Glomerular visceral epithelial cell (primary cell): ENCODE measurements at regions not wholly inside any gene's neighbourhood (a gene's known extent, or its start where the extent isn't known, plus 50 kb on each side); places are given as distances from the start of the nearest gene placed in this dataset.

ENCODE experiments used
- DNase-seq: peaks from one replicate; pipeline ENCODE4 v3.0.0-alpha.2; 2016; ENCODE audit errors: extremely low spot score

- DNase-seq = no peak
Measured at GRCh38 chr5:155068616-155069100, 55.1 kb downstream of the KIF4B start.

DNA sequence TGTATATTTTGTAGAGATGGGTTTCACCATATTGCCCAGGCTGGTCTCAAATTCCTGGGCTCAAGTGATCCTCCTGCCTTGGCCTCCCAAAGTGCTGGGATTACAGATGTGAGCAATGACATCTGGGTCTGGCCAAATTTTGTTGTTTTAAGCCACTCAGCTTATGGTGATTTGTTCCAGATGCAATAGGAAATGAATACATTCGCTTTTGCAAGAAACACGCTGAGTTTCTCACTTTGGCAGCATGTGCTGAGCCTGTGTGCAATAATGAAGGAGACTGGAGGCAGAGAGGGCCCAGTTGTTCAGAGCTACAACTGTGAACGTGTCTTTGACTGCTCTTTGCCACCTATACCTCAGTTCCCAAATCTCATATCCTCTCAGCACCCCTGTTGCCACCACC, 56.4 kb downstream of the KIF4B start:
- DNase-seq = no peak

DNA sequence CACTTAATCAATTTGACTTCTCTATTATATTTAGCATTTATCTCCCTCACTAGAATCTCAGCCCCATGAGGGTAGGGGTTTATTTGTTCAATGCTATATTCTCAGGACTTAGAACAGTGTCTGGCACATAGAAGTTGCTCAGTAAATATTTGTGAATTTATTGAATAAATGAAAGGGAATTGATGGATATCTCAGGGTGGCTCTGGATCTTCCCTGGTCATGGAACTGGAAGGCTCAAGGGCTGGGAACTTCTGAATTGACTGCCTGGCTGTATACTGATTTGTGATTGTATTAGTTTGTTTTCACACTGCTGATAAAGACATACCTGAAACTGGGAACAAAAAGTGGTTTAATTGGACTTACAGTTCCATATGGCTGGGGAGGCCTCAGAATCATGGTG, 57.2 kb downstream of the KIF4B start:
- DNase-seq = no peak

DNA sequence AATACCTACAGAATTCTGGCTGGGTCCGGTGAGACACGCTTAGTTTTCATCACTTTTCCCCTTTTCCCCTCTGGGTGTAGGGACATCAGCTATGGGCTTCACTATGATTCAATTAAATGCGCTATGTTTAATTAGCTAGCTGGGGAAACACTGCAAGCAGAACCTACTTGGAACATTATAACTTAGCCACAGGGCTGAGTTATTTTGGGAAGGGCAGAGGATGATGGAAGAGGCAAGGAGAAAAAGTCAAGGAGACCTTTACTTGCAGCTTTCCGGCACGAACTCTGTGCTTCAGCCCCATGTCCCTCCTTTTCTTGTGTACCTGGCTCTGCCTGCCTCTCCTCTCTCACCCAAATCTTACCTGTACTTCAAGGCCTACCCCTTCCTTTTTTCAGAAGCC, 62.8 kb downstream of the KIF4B start:
- DNase-seq = no peak

DNA sequence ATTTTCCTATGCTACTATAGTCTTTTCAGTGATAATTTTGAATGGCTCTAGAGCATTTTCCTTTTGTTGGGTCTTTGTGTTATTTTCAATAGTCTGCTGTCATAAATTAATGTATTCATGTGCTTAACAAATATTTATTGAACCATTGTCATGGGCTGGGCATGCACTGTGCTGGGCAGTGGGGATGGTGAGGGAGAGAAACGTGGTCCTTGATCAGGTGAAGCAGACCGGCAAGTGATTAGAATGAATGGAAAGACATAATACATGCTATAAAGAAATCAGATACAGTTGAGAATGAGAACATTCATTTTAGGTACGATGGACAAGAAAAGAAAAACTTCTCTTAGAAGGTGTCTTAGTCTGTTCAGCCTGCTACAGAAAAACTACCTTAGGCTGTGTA, 66.1 kb downstream of the KIF4B start:
- DNase-seq = no peak

DNA sequence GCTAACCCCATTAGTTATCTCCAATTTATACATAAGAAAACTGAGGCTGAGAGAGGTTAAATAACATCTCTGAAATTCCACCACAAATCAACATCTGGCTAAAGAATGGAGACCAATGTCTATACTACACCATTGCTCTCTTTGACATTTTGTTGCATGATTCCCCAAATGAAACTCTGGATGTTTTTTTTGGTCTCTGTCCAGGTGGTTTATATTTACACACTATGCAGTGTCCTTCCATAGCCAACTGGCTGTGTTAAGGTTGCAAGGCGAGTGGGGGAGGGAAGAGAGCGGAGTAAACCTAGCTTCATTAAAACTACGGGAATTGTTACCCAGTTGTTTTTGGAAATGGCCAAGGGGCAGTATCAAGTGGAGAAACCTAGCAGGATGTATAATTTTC, 67.2 kb downstream of the KIF4B start:
- no peak for DNase-seq

GRCh38 chr5:155081618-155082017, 68.1 kb downstream of the KIF4B start:
- no peak for DNase-seq

GRCh38 chr5:155082401-155082800, 68.8 kb downstream of the KIF4B start:
- DNase-seq = peak; percentile 62

- DNase-seq = no peak
Measured at GRCh38 chr5:155085282-155085989, 71.9 kb downstream of the KIF4B start.

- DNase-seq = no peak
Measured at GRCh38 chr5:155087036-155087435, 73.5 kb downstream of the KIF4B start.

GRCh38 chr5:155088811-155089210, 75.3 kb downstream of the KIF4B start:
- DNase-seq = no peak

- DNase-seq = no peak
Measured at GRCh38 chr5:155089643-155090042, 76.1 kb downstream of the KIF4B start.

DNA sequence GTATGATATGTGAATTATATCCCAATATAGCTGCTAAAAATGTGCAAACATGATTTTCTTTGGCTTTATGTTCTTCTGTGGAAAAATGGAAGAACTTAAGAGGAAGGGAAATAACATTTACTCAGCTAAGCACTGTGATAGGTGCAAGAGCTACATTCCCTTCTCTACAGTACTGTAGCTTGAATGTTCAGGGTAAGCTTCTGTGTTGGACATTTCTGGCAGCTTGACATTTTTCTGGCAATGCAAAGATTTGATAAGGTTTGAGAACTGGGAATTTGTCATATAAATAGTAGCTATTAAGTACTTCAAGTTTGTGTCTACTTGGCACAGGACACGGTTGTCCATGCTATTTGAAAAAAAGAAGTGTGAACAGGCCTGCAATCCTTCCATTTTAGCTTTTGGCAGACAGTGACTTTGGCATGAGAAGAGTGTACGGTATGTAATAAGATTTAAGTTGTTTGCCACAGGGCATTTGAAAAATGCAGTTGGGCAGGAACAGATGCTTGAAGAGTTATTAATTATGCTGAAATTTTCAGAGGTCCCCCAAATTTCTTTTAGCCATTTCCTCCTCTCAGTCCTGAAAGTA, 77.6 kb downstream of the KIF4B start:
- DNase-seq = no peak

- no peak for DNase-seq
Measured at GRCh38 chr5:155091768-155092717, 78.5 kb downstream of the KIF4B start.

GRCh38 chr5:155094455-155094854, 80.9 kb downstream of the KIF4B start:
- DNase-seq = no peak

DNA sequence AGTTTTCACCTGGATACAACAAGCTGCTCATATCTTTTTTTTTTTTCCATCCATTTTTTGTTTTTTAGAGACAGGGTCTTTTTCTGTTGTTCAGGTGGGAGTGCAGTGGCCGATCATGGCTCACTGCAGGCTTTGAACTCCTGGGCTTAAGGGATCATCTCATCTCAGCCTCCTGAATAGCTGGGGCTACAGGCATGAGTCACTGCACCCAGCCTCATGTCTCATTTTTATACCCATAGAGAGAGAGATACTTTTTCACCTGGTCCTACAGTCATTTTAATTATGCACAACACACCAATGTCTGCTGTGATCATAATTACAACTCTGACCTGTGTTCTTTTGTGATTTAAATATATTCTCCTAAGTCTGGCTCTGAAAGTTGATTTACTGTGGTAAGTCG, 84.4 kb downstream of the KIF4B start:
- DNase-seq = no peak

DNA sequence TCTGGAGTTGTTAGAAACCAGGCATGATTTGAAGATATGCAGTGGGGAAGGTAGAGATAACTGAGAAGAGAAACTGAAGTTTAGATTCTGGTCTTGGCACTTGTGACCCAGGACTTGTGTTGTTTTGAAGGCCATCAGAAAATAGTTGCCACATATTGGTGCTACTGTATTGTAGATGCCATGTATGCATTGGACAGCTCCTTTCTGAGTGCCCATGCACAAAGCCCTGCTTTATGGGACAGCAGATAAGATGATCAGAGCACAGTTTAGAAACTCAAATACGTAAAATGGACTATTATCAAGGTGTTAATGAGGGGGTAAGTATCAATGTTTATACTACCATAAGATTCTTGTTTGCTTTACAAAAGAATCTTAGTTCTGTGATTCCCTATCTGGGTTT, 84.9 kb downstream of the KIF4B start:
- DNase-seq = no peak

- DNase-seq = no peak
Measured at GRCh38 chr5:155101697-155102096, 88.1 kb downstream of the KIF4B start.

DNA sequence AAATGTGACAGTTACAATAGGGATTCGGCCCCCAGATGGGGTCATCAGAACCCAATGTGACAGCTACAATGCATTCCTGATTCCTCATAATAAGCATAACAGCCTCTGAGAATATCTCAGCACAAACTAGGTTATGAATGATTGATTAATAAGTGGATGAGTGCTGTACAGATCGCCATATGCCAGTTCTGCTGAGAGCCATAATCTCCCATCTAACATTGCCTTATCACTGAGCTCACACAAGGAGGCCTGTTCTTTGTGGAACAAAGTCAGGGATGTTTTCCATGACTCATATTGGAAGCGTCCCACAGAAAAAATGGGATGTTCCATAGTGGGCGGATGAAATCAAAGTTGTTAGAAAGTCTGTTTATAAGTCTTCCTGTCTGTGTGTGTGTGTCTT, 89.6 kb downstream of the KIF4B start:
- no peak for DNase-seq

GRCh38 chr5:155104441-155104840, 90.9 kb downstream of the KIF4B start:
- no peak for DNase-seq

DNA sequence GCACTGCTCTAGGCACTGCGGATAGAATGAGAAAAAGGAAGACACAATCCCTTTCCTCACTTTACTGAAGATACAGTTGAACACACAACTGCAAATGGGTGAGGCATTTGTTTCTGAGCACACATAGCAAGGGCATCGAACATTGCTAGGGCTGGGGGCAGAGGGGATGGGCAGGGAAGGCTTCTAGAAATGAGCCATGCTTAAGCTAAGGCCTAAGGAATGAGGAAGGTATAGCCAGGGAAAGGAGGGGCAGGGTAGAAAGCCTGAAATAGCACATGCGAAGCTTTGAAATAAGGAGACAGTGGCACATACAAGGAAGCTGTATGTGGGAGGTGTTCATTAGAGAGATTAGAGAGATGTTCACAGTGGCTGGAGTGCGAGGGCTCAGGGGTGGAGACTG, 92.7 kb downstream of the KIF4B start:
- no peak for DNase-seq

GRCh38 chr5:155113888-155114287, 100.3 kb downstream of the KIF4B start:
- no peak for DNase-seq

DNA sequence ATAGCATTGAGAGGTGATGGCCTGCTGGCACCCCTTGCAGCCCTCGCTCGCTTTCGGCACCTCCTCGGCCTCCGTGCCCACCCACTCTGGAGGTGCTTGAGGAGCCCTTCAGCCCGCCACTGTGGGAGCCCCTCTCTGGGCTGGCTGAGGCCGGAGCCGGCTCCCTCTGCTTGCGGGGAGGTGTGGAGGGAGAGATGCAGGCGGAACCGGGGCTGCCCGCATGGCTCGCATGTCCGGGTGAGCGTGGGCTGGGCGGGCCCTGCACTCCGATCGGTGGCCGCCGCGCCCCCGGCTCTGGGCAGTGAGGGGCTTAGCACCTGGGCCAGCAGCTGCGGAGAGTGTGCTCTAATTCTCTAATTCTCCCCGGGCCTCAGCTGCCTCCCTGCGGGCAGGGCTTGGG, 101.1 kb downstream of the KIF4B start:
- DNase-seq = no peak
